Astrocyte of the hippocampus (primary cell): ENCODE measurements at regions not wholly inside any gene's neighbourhood (a gene's known extent, or its start where the extent isn't known, plus 50 kb on each side); places are given as distances from the start of the nearest gene placed in this dataset.

Source experiments
- DNase-seq: peaks from one replicate; pipeline ENCODE4 v3.0.0; 2011; ENCODE audit warnings: low read depth, low spot score

- DNase-seq = no peak
These were observed 54.7 kb downstream of the MYEOV start for GRCh38 chr11:69348414-69349235.

- DNase-seq = no peak
These were observed 56.1 kb downstream of the MYEOV start for GRCh38 chr11:69350040-69350439.

- no peak for DNase-seq
These were observed 56.6 kb downstream of the MYEOV start for GRCh38 chr11:69350596-69350995.

- peak; percentile 46 for DNase-seq
These were observed 57.5 kb downstream of the MYEOV start for GRCh38 chr11:69351460-69351859.

- no peak for DNase-seq
These were observed 58.2 kb downstream of the MYEOV start for GRCh38 chr11:69352166-69352565.

- DNase-seq = peak; percentile 60
These were observed 58.9 kb downstream of the MYEOV start for GRCh38 chr11:69352715-69353319.

- peak; percentile 19 for DNase-seq
These were observed 60.0 kb downstream of the MYEOV start for GRCh38 chr11:69353696-69354544.

- no peak for DNase-seq
These were observed 60.6 kb downstream of the MYEOV start for GRCh38 chr11:69354545-69354897.

GRCh38 chr11:69355346-69355940 is 61.5 kb downstream of the MYEOV start:
- DNase-seq = no peak

GRCh38 chr11:69355959-69356702 is 62.2 kb downstream of the MYEOV start:
- DNase-seq = no peak

GRCh38 chr11:69356703-69357457 is 62.9 kb downstream of the MYEOV start:
- DNase-seq = peak; percentile 38

- no peak for DNase-seq
These were observed 63.8 kb downstream of the MYEOV start for GRCh38 chr11:69357458-69358397.

GRCh38 chr11:69358398-69359020 is 64.6 kb downstream of the MYEOV start:
- DNase-seq = no peak

GRCh38 chr11:69359735-69360480 is 66.0 kb downstream of the MYEOV start:
- no peak for DNase-seq

- DNase-seq = no peak
These were observed 66.7 kb downstream of the MYEOV start for GRCh38 chr11:69360606-69361005.

GRCh38 chr11:69361048-69361447 is 67.1 kb downstream of the MYEOV start:
- no peak for DNase-seq

- no peak for DNase-seq
These were observed 67.5 kb downstream of the MYEOV start for GRCh38 chr11:69361466-69361865.

GRCh38 chr11:69362315-69362714 is 68.4 kb downstream of the MYEOV start:
- no peak for DNase-seq
